Transverse colon (tissue), 4 donors: ENCODE measurements at regions not wholly inside any gene's neighbourhood (a gene's known extent, or its start where the extent isn't known, plus 50 kb on each side); places are given as distances from the start of the nearest gene placed in this dataset.

Source experiments
- DNase-seq: peaks from one replicate; pipeline ENCODE4 v3.0.0-alpha.2; 2019
- H3K27ac ChIP-seq, 4 donors: fragments of 200-600 bp; sonication (generic); 2 replicates each; pipeline ENCODE4 v1.5.1; 2016 to 2018; ENCODE audit warnings: inconsistent platforms in 4 of 4
- H3K27me3 ChIP-seq: fragments of 200-600 bp; sonication (generic); 2 replicates; pipeline ENCODE4 v1.5.1; 2017; ENCODE audit warnings: inconsistent platforms
- H3K36me3 ChIP-seq, 4 donors: fragments of 200-600 bp; sonication (generic); 2 replicates each; pipeline ENCODE4 v1.5.1; 2017 to 2019; ENCODE audit warnings: inconsistent platforms in 4 of 4
- H3K4me1 ChIP-seq, 4 donors: fragments of 200-600 bp; sonication (generic); 2 replicates each; pipeline ENCODE4 v1.5.1; 2017 to 2020; ENCODE audit warnings: inconsistent platforms in 4 of 4
- H3K4me3 ChIP-seq, 4 donors: fragments of 200-600 bp; sonication (generic); 1 replicate in 1 of 4; 2 replicates in 3 of 4; pipeline versions ENCODE4 v1.5.1 to v1.6.1; 2017 to 2019; ENCODE audit warnings: inconsistent platforms in 4 of 4
- H3K9me3 ChIP-seq, 2 donors: fragments of 200-600 bp; sonication (generic); 2 replicates each; pipeline ENCODE4 v1.5.1; 2017 to 2019; ENCODE audit warnings: inconsistent platforms in 2 of 2
- CTCF ChIP-seq, 5 experiments: fragments of 200-600 bp in 3 of 5; fragments of 450-650 bp in 2 of 5; sonication (generic) in 3 of 5; IDR thresholded peaks; 1 replicate in 2 of 5; 2 replicates in 3 of 5; pipeline ENCODE4 v1.5.1; 2016 to 2017; ENCODE audit warnings: antibody characterized with exemption in 5 of 5, inconsistent platforms in 3 of 5, mild to moderate bottlenecking in 2 of 5, moderate library complexity in 1 of 5
- EP300 ChIP-seq: sonication (generic); formaldehyde crosslinking; IDR thresholded peaks from one replicate; pipeline ENCODE4 v1.6.1; 2017; ENCODE audit warnings: antibody characterized with exemption, low read depth
- POLR2A ChIP-seq: fragments of 450-650 bp; IDR thresholded peaks from one replicate; pipeline ENCODE4 v1.6.1; 2016; ENCODE audit warnings: antibody characterized with exemption, mild to moderate bottlenecking, moderate library complexity
- POLR2AphosphoS5 ChIP-seq, 3 donors: sonication (generic); formaldehyde crosslinking; IDR thresholded peaks; one replicate each; pipeline ENCODE4 v1.6.1; 2016; ENCODE audit warnings: antibody characterized with exemption in 3 of 3
- WGBS, 2 donors: methylation state at CpG; one replicate each; pipeline ENCODE4 v1.1.5; 2018; ENCODE audit warnings: low coverage in 1 of 2; 5-methylcytosine and 5-hydroxymethylcytosine counted together
- in situ Hi-C, 4 donors: fragments of 200-750 bp; cut with MboI; loops; one replicate each; pipeline versions ENCODE4 v1.15.0 to v1.15.1; 2017; ENCODE audit warnings: low sequenced_read_pairs in 3 of 4, low pct_ligation_motif_present in 1 of 4, low pct_unique_long_range_greater_than_20kb in 1 of 4
- intact Hi-C: fragments of 100-400 bp; cut with DNase I; formaldehyde crosslinking; loops from one replicate; pipeline ENCODE4 v1.15.1; 2023; ENCODE audit warnings: low total_unique reads

GRCh38 chr7:50940621-50941020 is 157.9 kb upstream of the GRB10 start:
- TF ChIP-seq CTCF (IDR thresholded peaks at IDR 0.05) (no peak), POLR2A (no peak), EP300 (no peak), POLR2AphosphoS5 (IDR thresholded peaks at IDR 0.05) (no peak)
- 68 to 69% methylated on average over 3 to 6 of the region's 6 CpGs for WGBS, 2 donors
- no peak for DNase-seq
- Histone ChIP-seq H3K27ac (no peak overlapping the region), H3K4me3 (no peak overlapping the region), H3K9me3 (no peaks in the 10 kb centered on the region), H3K27me3 (no peaks in the 10 kb centered on the region), H3K4me1 (no peaks in the 10 kb centered on the region), H3K36me3 (no peaks in the 10 kb centered on the region)
- in situ Hi-C loops = no loop called here
- intact Hi-C loops = no loop called here

GRCh38 chr7:50939021-50939420 is 156.3 kb upstream of the GRB10 start:
- Histone ChIP-seq H3K27ac (no peak overlapping the region), H3K9me3 (no peaks in the 10 kb centered on the region), H3K4me1 (no peaks in the 10 kb centered on the region), H3K27me3 (no peaks in the 10 kb centered on the region), H3K36me3 (no peaks in the 10 kb centered on the region), H3K4me3 (no peak overlapping the region)
- WGBS, 2 donors = 52 to 88% methylated on average over 1 to 4 of the region's 4 CpGs
- DNase-seq = no peak
- TF ChIP-seq CTCF (IDR thresholded peaks at IDR 0.05) (no peak), EP300 (no peak), POLR2A (no peak), POLR2AphosphoS5 (IDR thresholded peaks at IDR 0.05) (no peak)
- in situ Hi-C loops (no loop called here), intact Hi-C loops (no loop called here)

GRCh38 chr7:50937727-50938126 is 155.0 kb upstream of the GRB10 start:
- WGBS, 2 donors = 72 to 75% methylated on average over 2 of the region's 2 CpGs

GRCh38 chr7:50926049-50926448 is 143.4 kb upstream of the GRB10 start:
- TF ChIP-seq POLR2AphosphoS5 (IDR thresholded peaks at IDR 0.05) (no peak), CTCF (IDR thresholded peaks at IDR 0.05) (no peak), POLR2A (no peak), EP300 (no peak)
- in situ Hi-C loops = no loop called here
- H3K27me3 ChIP-seq = no peaks in the 10 kb centered on the region

More at GRCh38 chr7:50937727-50938126, 155.0 kb upstream of the GRB10 start:
- intact Hi-C loops (no loop called here), in situ Hi-C loops (no loop called here)
- Histone ChIP-seq H3K27ac (no peak overlapping the region), H3K36me3 (no peaks in the 10 kb centered on the region), H3K27me3 (no peaks in the 10 kb centered on the region), H3K9me3 (no peaks in the 10 kb centered on the region), H3K4me3 (no peak overlapping the region), H3K4me1 (no peaks in the 10 kb centered on the region)
- DNase-seq = no peak
- TF ChIP-seq POLR2A (no peak), EP300 (no peak), CTCF (IDR thresholded peaks at IDR 0.05) (no peak), POLR2AphosphoS5 (IDR thresholded peaks at IDR 0.05) (no peak)

More at GRCh38 chr7:50926049-50926448, 143.4 kb upstream of the GRB10 start:
- Histone ChIP-seq H3K4me1 (no peaks in the 10 kb centered on the region), H3K36me3 (no peaks in the 10 kb centered on the region), H3K27ac (no peak overlapping the region), H3K4me3 (no peak overlapping the region), H3K9me3 (no peaks in the 10 kb centered on the region)
- intact Hi-C loops = no loop called here
- WGBS, 2 donors = 46 to 70% methylated on average over 1 of the region's 1 CpG
- no peak for DNase-seq
